Panc1 (cell line): ENCODE measurements at regions not wholly inside any gene's neighbourhood (a gene's known extent, or its start where the extent isn't known, plus 50 kb on each side); places are given as distances from the start of the nearest gene placed in this dataset.

Experiments used
- ATAC-seq: fragments of 200-7000 bp; cut with Tn5 transposase; 2 replicates; pipeline ENCODE4 v1.9.1; 2020; ENCODE audit warnings: mild to moderate bottlenecking, moderate library complexity
- BruUV-seq: library from RNA; stranded (reverse); fragments of 400-500 nt; replicated peaks from 2 replicates; lab custom pipeline; 2021; lab: Mats Ljungman, UMichigan
- CTCF ChIA-PET: fragments of 300-600 bp; sonication (Branson Sonifier 250); formaldehyde crosslinking; loops from one replicate; lab custom pipeline; 2022; ENCODE audit warnings: antibody characterized with exemption; lab: Charles Lee
- POLR2A ChIA-PET: fragments of 300-600 bp; sonication (Branson Sonifier 250); formaldehyde crosslinking; loops from one replicate; lab custom pipeline; 2022; ENCODE audit warnings: antibody characterized with exemption; lab: Charles Lee
- DNase-seq: peaks from one replicate; pipeline ENCODE4 v3.0.0-alpha.2; 2010; ENCODE audit warnings: low read depth, low spot score
- H3K27ac ChIP-seq: 2 replicates; pipeline ENCODE4 v1.5.1; 2011; ENCODE audit warnings: mild to moderate bottlenecking, low read length, inconsistent platforms
- H3K27me3 ChIP-seq: fragments of 200-500 bp; sonication (Bioruptor generic); 2 replicates; pipeline ENCODE4 v1.6.0; 2014; ENCODE audit warnings: low read length, inconsistent platforms; ENCODE audit not compliant: control insufficient read depth, insufficient read depth
- H3K36me3 ChIP-seq: fragments of 200-500 bp; sonication (Bioruptor generic); 2 replicates; pipeline ENCODE4 v1.5.1; 2014; ENCODE audit warnings: inconsistent platforms, mild to moderate bottlenecking, low read length, moderate library complexity; ENCODE audit not compliant: control insufficient read depth, insufficient read depth
- H3K4me1 ChIP-seq: 2 replicates; pipeline ENCODE4 v1.5.1; 2011; ENCODE audit warnings: inconsistent platforms, mild to moderate bottlenecking, low read length, moderate library complexity; ENCODE audit not compliant: control insufficient read depth, insufficient read depth
- H3K4me3 ChIP-seq, 2 experiments: 2 replicates each; pipeline ENCODE4 v1.5.1; 2011 to 2012; ENCODE audit warnings: low read depth in 2 of 2, low read length in 2 of 2, mild to moderate bottlenecking in 2 of 2, inconsistent platforms in 1 of 2, moderate library complexity in 1 of 2
- H3K9me3 ChIP-seq: fragments of 200-500 bp; sonication (Bioruptor generic); 2 replicates; pipeline ENCODE4 v1.5.1; 2014; ENCODE audit warnings: low read depth, mild to moderate bottlenecking, inconsistent platforms, low read length, moderate library complexity; ENCODE audit not compliant: control insufficient read depth, insufficient read depth
- POLR2AphosphoS5 ChIP-seq: IDR thresholded peaks from 2 replicates; pipeline ENCODE4 v1.6.1; 2012; ENCODE audit warnings: mild to moderate bottlenecking, low read depth, low read length, moderate library complexity
- SIN3A ChIP-seq: IDR thresholded peaks from 2 replicates; pipeline ENCODE4 v1.6.1; 2012; ENCODE audit warnings: low read depth, mild to moderate bottlenecking, low read length, moderate library complexity, borderline replicate concordance; ENCODE audit not compliant: insufficient read depth
- TCF7L2 ChIP-seq: IDR thresholded peaks from 2 replicates; pipeline ENCODE4 v1.6.1; 2011; ENCODE audit warnings: mild to moderate bottlenecking, low read depth, low read length, inconsistent platforms
- in situ Hi-C: cut with HindIII; loops from 2 replicates; pipeline ENCODE4 v1.10.0; 2016; ENCODE audit warnings: low sequenced_read_pairs, low pct_unique_long_range_greater_than_20kb
- intact Hi-C: fragments of 100-400 bp; cut with micrococcal nuclease; formaldehyde crosslinking; loops from one replicate; pipeline ENCODE4 v1.10.0; 2022; ENCODE audit not compliant: unreplicated experiment
- TF ChIP-seq, protein P1 (sequence below), 2 experiments: IDR thresholded peaks; 2 replicates each; pipeline ENCODE4 v1.6.1; 2011 to 2012; ENCODE audit warnings: low read depth in 2 of 2, control low read depth in 1 of 2, low read length in 1 of 2, mild to moderate bottlenecking in 1 of 2, moderate library complexity in 1 of 2; ENCODE audit not compliant: insufficient read depth in 1 of 2
- TF ChIP-seq, protein P2 (sequence below): fragments of 450-650 bp; IDR thresholded peaks from 2 replicates; pipeline ENCODE4 v1.5.1; 2017; ENCODE audit warnings: mild to moderate bottlenecking

DNA sequence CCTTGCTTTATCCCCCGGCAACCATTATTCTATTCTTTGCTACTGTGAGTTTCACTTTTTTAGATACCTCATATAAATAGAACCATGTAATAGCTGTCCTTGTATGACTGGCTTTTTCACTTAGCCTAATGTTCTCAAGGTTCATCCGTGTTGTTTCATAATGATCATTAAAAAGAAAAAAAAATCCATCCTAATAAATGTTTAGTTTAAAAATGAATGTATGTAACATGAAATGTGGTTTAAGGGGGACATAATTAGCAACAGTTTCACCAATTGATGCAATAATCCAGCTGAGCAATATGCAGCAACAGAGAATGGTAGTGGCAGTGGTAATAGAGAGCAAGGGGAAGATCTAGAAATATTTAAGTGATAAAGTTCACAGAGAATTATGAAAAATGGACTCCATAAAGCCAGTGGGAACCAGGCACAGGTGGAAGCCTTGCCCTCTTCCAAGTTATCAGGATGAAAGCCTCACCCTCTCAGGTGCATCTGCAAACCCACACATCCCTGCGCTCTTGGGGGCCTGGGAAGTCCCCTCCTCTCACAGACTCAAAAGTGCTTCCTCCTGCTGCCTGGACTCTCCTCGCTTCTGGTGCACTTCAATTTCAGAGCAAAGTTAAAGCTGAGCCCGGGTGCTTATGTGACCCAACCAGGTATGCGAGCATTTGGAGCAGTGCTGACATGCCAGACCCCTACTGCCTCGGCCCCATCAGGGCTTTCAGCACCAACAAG lies 1403.3 kb upstream of the SLC39A10 start:
- no peaks in the 10 kb centered on the region for H3K9me3 ChIP-seq

DNA sequence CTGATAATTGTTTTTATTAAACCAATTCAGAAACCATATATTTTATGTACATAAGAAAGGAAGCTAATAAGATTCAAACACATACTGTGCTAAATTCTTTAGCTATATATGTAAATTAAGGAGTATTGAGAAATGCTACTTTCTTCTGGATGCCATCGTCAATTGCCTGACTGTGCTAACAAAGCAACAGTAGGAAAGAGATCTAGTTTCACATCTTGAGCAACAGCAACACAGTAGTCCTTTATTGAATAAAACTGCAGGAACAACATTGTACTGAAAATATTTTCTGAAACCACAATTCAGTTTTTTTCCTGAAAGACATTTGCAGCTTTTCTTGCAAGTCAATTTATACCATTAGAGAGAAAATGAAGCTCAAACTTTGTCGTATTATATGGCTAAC lies 1404.9 kb upstream of the SLC39A10 start:
- intact Hi-C loops, result no loop called here
- TF ChIP-seq POLR2AphosphoS5 (no peak), SIN3A (no peak), TCF7L2 (no peak)
- TF ChIP-seq, protein P1, sequence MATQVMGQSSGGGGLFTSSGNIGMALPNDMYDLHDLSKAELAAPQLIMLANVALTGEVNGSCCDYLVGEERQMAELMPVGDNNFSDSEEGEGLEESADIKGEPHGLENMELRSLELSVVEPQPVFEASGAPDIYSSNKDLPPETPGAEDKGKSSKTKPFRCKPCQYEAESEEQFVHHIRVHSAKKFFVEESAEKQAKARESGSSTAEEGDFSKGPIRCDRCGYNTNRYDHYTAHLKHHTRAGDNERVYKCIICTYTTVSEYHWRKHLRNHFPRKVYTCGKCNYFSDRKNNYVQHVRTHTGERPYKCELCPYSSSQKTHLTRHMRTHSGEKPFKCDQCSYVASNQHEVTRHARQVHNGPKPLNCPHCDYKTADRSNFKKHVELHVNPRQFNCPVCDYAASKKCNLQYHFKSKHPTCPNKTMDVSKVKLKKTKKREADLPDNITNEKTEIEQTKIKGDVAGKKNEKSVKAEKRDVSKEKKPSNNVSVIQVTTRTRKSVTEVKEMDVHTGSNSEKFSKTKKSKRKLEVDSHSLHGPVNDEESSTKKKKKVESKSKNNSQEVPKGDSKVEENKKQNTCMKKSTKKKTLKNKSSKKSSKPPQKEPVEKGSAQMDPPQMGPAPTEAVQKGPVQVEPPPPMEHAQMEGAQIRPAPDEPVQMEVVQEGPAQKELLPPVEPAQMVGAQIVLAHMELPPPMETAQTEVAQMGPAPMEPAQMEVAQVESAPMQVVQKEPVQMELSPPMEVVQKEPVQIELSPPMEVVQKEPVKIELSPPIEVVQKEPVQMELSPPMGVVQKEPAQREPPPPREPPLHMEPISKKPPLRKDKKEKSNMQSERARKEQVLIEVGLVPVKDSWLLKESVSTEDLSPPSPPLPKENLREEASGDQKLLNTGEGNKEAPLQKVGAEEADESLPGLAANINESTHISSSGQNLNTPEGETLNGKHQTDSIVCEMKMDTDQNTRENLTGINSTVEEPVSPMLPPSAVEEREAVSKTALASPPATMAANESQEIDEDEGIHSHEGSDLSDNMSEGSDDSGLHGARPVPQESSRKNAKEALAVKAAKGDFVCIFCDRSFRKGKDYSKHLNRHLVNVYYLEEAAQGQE (IDR thresholded peaks at IDR 0.05; ENCODE audit: insufficient read depth in 1 of 2, low read depth in 2 of 2, low read length in 1 of 2), result no peak
- TF ChIP-seq, protein P2, sequence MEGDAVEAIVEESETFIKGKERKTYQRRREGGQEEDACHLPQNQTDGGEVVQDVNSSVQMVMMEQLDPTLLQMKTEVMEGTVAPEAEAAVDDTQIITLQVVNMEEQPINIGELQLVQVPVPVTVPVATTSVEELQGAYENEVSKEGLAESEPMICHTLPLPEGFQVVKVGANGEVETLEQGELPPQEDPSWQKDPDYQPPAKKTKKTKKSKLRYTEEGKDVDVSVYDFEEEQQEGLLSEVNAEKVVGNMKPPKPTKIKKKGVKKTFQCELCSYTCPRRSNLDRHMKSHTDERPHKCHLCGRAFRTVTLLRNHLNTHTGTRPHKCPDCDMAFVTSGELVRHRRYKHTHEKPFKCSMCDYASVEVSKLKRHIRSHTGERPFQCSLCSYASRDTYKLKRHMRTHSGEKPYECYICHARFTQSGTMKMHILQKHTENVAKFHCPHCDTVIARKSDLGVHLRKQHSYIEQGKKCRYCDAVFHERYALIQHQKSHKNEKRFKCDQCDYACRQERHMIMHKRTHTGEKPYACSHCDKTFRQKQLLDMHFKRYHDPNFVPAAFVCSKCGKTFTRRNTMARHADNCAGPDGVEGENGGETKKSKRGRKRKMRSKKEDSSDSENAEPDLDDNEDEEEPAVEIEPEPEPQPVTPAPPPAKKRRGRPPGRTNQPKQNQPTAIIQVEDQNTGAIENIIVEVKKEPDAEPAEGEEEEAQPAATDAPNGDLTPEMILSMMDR, result no peak
- in situ Hi-C loops, result no loop called here
- H3K4me1 ChIP-seq, result no peaks in the 10 kb centered on the region
- H3K27me3 ChIP-seq, result no peaks in the 10 kb centered on the region
- ChIA-PET CTCF (no interaction called here), POLR2A (no interaction called here)
- ATAC-seq (no peak), DNase-seq (no peak)
- no peaks in the 10 kb centered on the region for H3K36me3 ChIP-seq
- H3K9me3 ChIP-seq, result no peaks in the 10 kb centered on the region
- no TSS peak for BruUV-seq
- no peak overlapping the region for H3K4me3 ChIP-seq
- H3K27ac ChIP-seq, result no peak overlapping the region

More for the DNA sequence above, 1403.3 kb upstream of the SLC39A10 start:
- Histone ChIP-seq H3K27me3 (no peaks in the 10 kb centered on the region), H3K27ac (no peak overlapping the region), H3K36me3 (no peaks in the 10 kb centered on the region), H3K4me3 (no peak overlapping the region), H3K4me1 (no peaks in the 10 kb centered on the region)
- intact Hi-C loops (no loop called here), in situ Hi-C loops (no loop called here)
- CTCF ChIA-PET, result no interaction called here
- DNase-seq (no peak), ATAC-seq (no peak)
- no TSS peak for BruUV-seq
- TF ChIP-seq POLR2AphosphoS5, result no peak
- TF ChIP-seq SIN3A, result no peak
- no peak for TF ChIP-seq TCF7L2
- TF ChIP-seq, protein P2, result no peak
- TF ChIP-seq, protein P1 (IDR thresholded peaks at IDR 0.05; ENCODE audit: insufficient read depth in 1 of 2, low read depth in 2 of 2, low read length in 1 of 2), result no peak
- POLR2A ChIA-PET, result no interaction called here
